HG02938 (cell line): ENCODE measurements at regions not wholly inside any gene's neighbourhood (a gene's known extent, or its start where the extent isn't known, plus 50 kb on each side); places are given as distances from the start of the nearest gene placed in this dataset.

ENCODE experiments used
- ATAC-seq: cut with Tn5 transposase; IDR thresholded peaks from one replicate; pipeline ENCODE4 v1.9.1; 2021; ENCODE audit warnings: mild to moderate bottlenecking, moderate library complexity; ENCODE audit not compliant: unreplicated experiment

- no peak for ATAC-seq
These were observed 240.5 kb downstream of the MREG start for GRCh38 chr2:215772634-215773563.

GRCh38 chr2:215772003-215772402 is 241.3 kb downstream of the MREG start:
- no peak for ATAC-seq

GRCh38 chr2:215771241-215771640 is 242.1 kb downstream of the MREG start:
- ATAC-seq, result no peak

GRCh38 chr2:215770668-215771067 is 242.7 kb downstream of the MREG start:
- no peak for ATAC-seq

GRCh38 chr2:215769246-215769645 is 244.1 kb downstream of the MREG start:
- no peak for ATAC-seq

GRCh38 chr2:215767625-215768024 is 245.7 kb downstream of the MREG start:
- no peak for ATAC-seq

- ATAC-seq, result no peak
These were observed 247.5 kb downstream of the MREG start for GRCh38 chr2:215765729-215766360.

GRCh38 chr2:215764441-215765048 is 248.8 kb downstream of the MREG start:
- no peak for ATAC-seq

GRCh38 chr2:215760557-215760956 is 252.8 kb downstream of the MREG start:
- ATAC-seq, result no peak

- ATAC-seq, result no peak
These were observed 253.3 kb downstream of the MREG start for GRCh38 chr2:215760091-215760490.

GRCh38 chr2:215758691-215759090 is 254.7 kb downstream of the MREG start:
- no peak for ATAC-seq

GRCh38 chr2:215756346-215756730 is 257.0 kb downstream of the MREG start:
- no peak for ATAC-seq

GRCh38 chr2:215755641-215756345 is 257.6 kb downstream of the MREG start:
- no peak for ATAC-seq

GRCh38 chr2:215754546-215754945 is 258.8 kb downstream of the MREG start:
- ATAC-seq, result no peak

- ATAC-seq, result no peak
These were observed 259.5 kb downstream of the MREG start for GRCh38 chr2:215753808-215754207.

GRCh38 chr2:215752991-215753390 is 260.4 kb downstream of the MREG start:
- ATAC-seq, result no peak

GRCh38 chr2:215752436-215752835 is 260.9 kb downstream of the MREG start:
- ATAC-seq, result no peak

- no peak for ATAC-seq
These were observed 261.5 kb downstream of the MREG start for GRCh38 chr2:215751911-215752272.

- ATAC-seq, result no peak
These were observed 262.0 kb downstream of the MREG start for GRCh38 chr2:215751200-215751910.

GRCh38 chr2:215750763-215751162 is 262.6 kb downstream of the MREG start:
- ATAC-seq, result no peak
